ENCODE measurements at regions not wholly inside any gene's neighbourhood (a gene's known extent, or its start where the extent isn't known, plus 50 kb on each side); places are given as distances from the start of the nearest gene placed in this dataset.

DNA sequence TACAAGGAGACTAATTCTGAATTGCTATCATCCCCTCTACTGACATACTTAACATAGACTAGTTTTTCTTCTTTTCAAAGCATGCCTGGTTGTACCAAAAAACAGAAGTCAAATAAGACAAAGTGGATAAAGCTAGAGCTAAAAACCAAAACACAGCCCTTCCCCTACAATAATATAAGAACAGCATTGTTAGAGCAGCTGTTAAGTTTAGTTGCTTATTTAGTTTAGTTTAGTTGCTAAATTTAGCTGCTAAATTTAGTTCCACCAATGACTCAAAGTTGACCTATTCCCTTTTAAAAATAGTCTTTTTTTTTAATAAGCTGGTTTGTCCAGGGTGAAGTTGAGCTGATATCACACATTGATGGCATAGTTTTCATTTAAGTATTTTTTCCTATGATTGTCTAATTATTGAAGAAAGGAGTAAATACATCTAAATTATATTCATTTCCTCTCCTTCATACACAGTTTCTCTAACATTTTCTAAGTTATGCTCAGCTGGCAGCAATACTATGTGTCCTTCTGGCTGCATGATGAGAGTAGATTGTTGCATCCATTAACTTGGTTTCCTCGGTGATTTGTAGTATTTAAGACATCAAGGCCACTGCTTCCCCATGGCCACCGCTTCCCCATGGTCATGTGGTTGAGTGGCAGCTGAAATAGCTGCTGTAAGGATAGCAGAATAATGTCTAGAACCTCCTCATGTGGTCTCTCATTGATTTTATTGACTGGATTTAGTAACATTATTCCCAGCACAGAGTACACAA, 718.6 kb upstream of the NECTIN3 start:
- Histone ChIP-seq H3K4me3 (no peak overlapping the region), H4K20me1 (ENCODE audit: control insufficient read depth, insufficient read depth) (no peaks in the 10 kb centered on the region), H3K4me1 (ENCODE audit: control insufficient read depth, insufficient read depth, low read length) (no peaks in the 10 kb centered on the region), H3K27ac (ENCODE audit: control insufficient read depth, insufficient read depth) (no peak overlapping the region), H3K9me3 (replicated peaks; ENCODE audit: control insufficient read depth, insufficient read depth, low read length) (no peaks in the 10 kb centered on the region), H3K4me2 (ENCODE audit: control insufficient read depth, insufficient read depth) (no peak overlapping the region), H3K79me2 (ENCODE audit: control insufficient read depth, insufficient read depth, low read length) (no peaks in the 10 kb centered on the region), H3K36me3 (ENCODE audit: control insufficient read depth in 2 of 2, insufficient read depth in 2 of 2, low read length in 1 of 2) (no peaks in the 10 kb centered on the region), H3K9ac (ENCODE audit: control insufficient read depth, insufficient read depth, low read length) (no peak overlapping the region), H3K27me3 (replicated peaks in 1 of 2; ENCODE audit: control insufficient read depth in 2 of 2, insufficient read depth in 2 of 2, low read length in 1 of 2) (no peaks in the 10 kb centered on the region), H2AFZ (ENCODE audit: control insufficient read depth, low read depth, low read length) (no peak overlapping the region)
- ATAC-seq: no peak
- DNase-seq (ENCODE audit: low read depth, low spot score): no peak
- SMC1A ChIA-PET (ENCODE audit: uncharacterized antibody, unreplicated experiment): interaction anchor here (1.0 kb wide), 1 partner anchor 8 kb away, joined by 4 read pairs; no protein-coding TSS in a partner anchor
- RAD21 ChIA-PET (ENCODE audit: unreplicated experiment): no interaction called here
- CTCF ChIA-PET: no interaction called here
- no peak for FAIRE-seq
- intact Hi-C loops (cut with micrococcal nuclease; ENCODE audit: unreplicated experiment): no loop called here
- WGBS (ENCODE audit: insufficient coverage, insufficient replicate concordance, low lambda C conversion rate, missing lambda C conversion rate): 0% methylated on average over 2 of the region's 2 CpGs
- POLR2A ChIA-PET: interaction anchor here (0.5 kb wide), 1 partner anchor 26 kb away, joined by 3 read pairs; no protein-coding TSS in a partner anchor
- BruUV-seq (replicated peaks): no TSS peak
- in situ Hi-C loops (cut with MboI): no loop called here
- TF ChIP-seq, protein P1, sequence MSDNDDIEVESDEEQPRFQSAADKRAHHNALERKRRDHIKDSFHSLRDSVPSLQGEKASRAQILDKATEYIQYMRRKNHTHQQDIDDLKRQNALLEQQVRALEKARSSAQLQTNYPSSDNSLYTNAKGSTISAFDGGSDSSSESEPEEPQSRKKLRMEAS (IDR thresholded peaks at IDR 0.05; ENCODE audit: low read depth, low read length): no peak
- TF ChIP-seq SIN3A (IDR thresholded peaks at IDR 0.05; ENCODE audit: low read depth, low read length): no peak
- TF ChIP-seq, protein P2, sequence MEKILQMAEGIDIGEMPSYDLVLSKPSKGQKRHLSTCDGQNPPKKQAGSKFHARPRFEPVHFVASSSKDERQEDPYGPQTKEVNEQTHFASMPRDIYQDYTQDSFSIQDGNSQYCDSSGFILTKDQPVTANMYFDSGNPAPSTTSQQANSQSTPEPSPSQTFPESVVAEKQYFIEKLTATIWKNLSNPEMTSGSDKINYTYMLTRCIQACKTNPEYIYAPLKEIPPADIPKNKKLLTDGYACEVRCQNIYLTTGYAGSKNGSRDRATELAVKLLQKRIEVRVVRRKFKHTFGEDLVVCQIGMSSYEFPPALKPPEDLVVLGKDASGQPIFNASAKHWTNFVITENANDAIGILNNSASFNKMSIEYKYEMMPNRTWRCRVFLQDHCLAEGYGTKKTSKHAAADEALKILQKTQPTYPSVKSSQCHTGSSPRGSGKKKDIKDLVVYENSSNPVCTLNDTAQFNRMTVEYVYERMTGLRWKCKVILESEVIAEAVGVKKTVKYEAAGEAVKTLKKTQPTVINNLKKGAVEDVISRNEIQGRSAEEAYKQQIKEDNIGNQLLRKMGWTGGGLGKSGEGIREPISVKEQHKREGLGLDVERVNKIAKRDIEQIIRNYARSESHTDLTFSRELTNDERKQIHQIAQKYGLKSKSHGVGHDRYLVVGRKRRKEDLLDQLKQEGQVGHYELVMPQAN (conservative IDR thresholded peaks at IDR 0.05): no peak
- no peak for TF ChIP-seq RUNX3 (IDR thresholded peaks at IDR 0.05; ENCODE audit: low read length)
- TF ChIP-seq MEF2A (IDR thresholded peaks at IDR 0.05; ENCODE audit: insufficient read depth, low read depth, low read length): no peak
- no peak for TF ChIP-seq CREB1 (IDR thresholded peaks at IDR 0.05; ENCODE audit: low read depth)
- no peak for TF ChIP-seq RAD21 (IDR thresholded peaks at IDR 0.05; ENCODE audit: insufficient read depth, low read depth, low read length)
- TF ChIP-seq SKIL (IDR thresholded peaks at IDR 0.05; ENCODE audit: low read depth, poor library complexity, severe bottlenecking): no peak
- TF ChIP-seq BHLHE40 (IDR thresholded peaks at IDR 0.05; ENCODE audit: borderline replicate concordance in 1 of 2, low read depth in 2 of 2, low read length in 1 of 2): no peak
- TF ChIP-seq IRF4 (IDR thresholded peaks at IDR 0.05; ENCODE audit: low read depth, low read length): no peak
- TF ChIP-seq, protein P3, sequence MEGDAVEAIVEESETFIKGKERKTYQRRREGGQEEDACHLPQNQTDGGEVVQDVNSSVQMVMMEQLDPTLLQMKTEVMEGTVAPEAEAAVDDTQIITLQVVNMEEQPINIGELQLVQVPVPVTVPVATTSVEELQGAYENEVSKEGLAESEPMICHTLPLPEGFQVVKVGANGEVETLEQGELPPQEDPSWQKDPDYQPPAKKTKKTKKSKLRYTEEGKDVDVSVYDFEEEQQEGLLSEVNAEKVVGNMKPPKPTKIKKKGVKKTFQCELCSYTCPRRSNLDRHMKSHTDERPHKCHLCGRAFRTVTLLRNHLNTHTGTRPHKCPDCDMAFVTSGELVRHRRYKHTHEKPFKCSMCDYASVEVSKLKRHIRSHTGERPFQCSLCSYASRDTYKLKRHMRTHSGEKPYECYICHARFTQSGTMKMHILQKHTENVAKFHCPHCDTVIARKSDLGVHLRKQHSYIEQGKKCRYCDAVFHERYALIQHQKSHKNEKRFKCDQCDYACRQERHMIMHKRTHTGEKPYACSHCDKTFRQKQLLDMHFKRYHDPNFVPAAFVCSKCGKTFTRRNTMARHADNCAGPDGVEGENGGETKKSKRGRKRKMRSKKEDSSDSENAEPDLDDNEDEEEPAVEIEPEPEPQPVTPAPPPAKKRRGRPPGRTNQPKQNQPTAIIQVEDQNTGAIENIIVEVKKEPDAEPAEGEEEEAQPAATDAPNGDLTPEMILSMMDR (IDR thresholded peaks at IDR 0.05 in 2 of 3, conservative IDR thresholded peaks at IDR 0.05 in 1 of 3; ENCODE audit: control insufficient read depth in 2 of 3, extremely low read depth in 1 of 3, insufficient read depth in 1 of 3, low read depth in 3 of 3, low read length in 3 of 3): no peak
- TF ChIP-seq NFYA (IDR thresholded peaks at IDR 0.05; ENCODE audit: borderline replicate concordance, low read depth, low read length): no peak
- TF ChIP-seq CHD2 (IDR thresholded peaks at IDR 0.05; ENCODE audit: borderline replicate concordance, low read depth, low read length): no peak
- TF ChIP-seq GABPA (IDR thresholded peaks at IDR 0.05; ENCODE audit: low read depth): no peak
- TF ChIP-seq SMARCA5 (IDR thresholded peaks at IDR 0.05): no peak

All from GM12878 (cell line).